Gastroesophageal sphincter (tissue), 4 donors: ENCODE measurements at regions not wholly inside any gene's neighbourhood (a gene's known extent, or its start where the extent isn't known, plus 50 kb on each side); places are given as distances from the start of the nearest gene placed in this dataset.

ENCODE experiments used
- ATAC-seq: fragments of 150-250 bp; one replicate; pipeline ENCODE4 v1.9.1; 2016; ENCODE audit warnings: mild to moderate bottlenecking, moderate library complexity
- H3K27ac ChIP-seq, 4 donors: fragments of 200-600 bp; sonication (generic) in 3 of 4; 1 replicate in 3 of 4; 2 replicates in 1 of 4; pipeline ENCODE4 v1.5.1; 2016 to 2019
- H3K27me3 ChIP-seq: fragments of 200-600 bp; sonication (generic); one replicate; pipeline ENCODE4 v1.5.1; 2019
- H3K36me3 ChIP-seq, 2 donors: fragments of 200-600 bp; sonication (generic); one replicate each; pipeline ENCODE4 v1.5.1; 2019; ENCODE audit warnings: control low read depth in 1 of 2
- H3K4me1 ChIP-seq, 3 donors: fragments of 200-600 bp; sonication (generic); 1 replicate in 2 of 3; 2 replicates in 1 of 3; pipeline ENCODE4 v1.5.1; 2016 to 2019; ENCODE audit warnings: control low read depth in 2 of 3
- H3K4me3 ChIP-seq, 2 donors: fragments of 200-600 bp; sonication (generic); one replicate each; pipeline ENCODE4 v1.5.1; 2019; ENCODE audit warnings: mild to moderate bottlenecking in 1 of 2, moderate library complexity in 1 of 2
- H3K9me3 ChIP-seq, 3 donors: fragments of 200-600 bp; sonication (generic); one replicate each; pipeline ENCODE4 v1.5.1; 2017 to 2019; ENCODE audit warnings: control low read depth in 2 of 3
- EP300 ChIP-seq: sonication (generic); formaldehyde crosslinking; IDR thresholded peaks from one replicate; pipeline ENCODE4 v1.6.1; 2017; ENCODE audit warnings: antibody characterized with exemption, mild to moderate bottlenecking
- POLR2A ChIP-seq, 2 donors: fragments of 450-650 bp; IDR thresholded peaks; one replicate each; pipeline ENCODE4 v1.6.1; 2017; ENCODE audit warnings: antibody characterized with exemption in 2 of 2, mild to moderate bottlenecking in 2 of 2, moderate library complexity in 1 of 2
- POLR2AphosphoS5 ChIP-seq: sonication (generic); formaldehyde crosslinking; IDR thresholded peaks from one replicate; pipeline ENCODE4 v1.6.1; 2017; ENCODE audit warnings: antibody characterized with exemption
- WGBS, 2 donors: methylation state at CpG; one replicate each; pipeline ENCODE4 v1.1.5; 2018; ENCODE audit warnings: low coverage in 1 of 2; 5-methylcytosine and 5-hydroxymethylcytosine counted together
- TF ChIP-seq, protein P1 (sequence below), 4 experiments: fragments of 200-600 bp in 2 of 4; fragments of 450-650 bp in 2 of 4; sonication (generic) in 1 of 4; IDR thresholded peaks; one replicate each; pipeline ENCODE4 v1.5.1; 2017 to 2019; ENCODE audit warnings: antibody characterized with exemption in 4 of 4, mild to moderate bottlenecking in 2 of 4, moderate library complexity in 2 of 4

DNA sequence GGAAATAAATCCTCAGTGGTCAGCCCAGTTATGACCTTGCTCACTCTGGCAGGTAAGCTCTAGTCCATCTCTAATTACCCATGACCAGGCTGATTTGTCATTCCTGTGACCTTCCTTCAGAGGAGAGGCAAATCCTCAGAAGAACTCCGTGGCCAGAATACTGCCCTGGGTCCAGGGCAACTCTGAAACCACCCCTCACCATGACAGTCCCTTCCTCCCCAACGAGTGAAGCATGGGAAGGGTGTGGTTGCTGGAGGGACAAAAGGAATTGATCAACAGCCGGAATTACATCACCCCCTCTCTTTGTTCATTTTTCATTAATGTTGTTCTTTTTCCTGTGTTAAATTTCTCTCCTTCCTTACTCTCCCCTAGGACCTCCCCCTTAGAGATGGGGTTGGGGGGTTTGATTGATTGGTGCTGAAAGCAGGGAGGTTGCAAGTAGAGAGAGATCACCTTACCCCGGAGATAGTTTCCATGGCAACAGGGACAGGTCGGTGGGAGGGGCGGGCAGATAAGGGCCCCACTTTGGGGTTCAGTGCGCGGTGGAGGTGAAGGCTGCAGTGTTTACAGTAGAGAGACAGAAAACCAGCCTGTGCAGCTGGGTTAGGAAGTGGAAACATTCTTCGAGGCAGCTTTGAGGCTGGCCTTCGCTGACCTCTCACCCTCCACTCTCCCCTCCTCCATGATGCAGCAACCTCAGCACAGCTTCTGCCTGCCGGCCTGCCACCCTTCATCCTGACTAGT, 647.4 kb downstream of the BCOR start:
- no peak for ATAC-seq
- 43 to 83% methylated on average over 1 to 10 of the region's 11 CpGs for WGBS, 2 donors
- no peaks in the 10 kb centered on the region for H3K27me3 ChIP-seq
- no peak overlapping the region for H3K27ac ChIP-seq
- no peaks in the 10 kb centered on the region for H3K36me3 ChIP-seq
- H3K4me3 ChIP-seq, result no peak overlapping the region
- no peaks in the 10 kb centered on the region for H3K9me3 ChIP-seq
- no peaks in the 10 kb centered on the region for H3K4me1 ChIP-seq
- no peak for TF ChIP-seq POLR2A (IDR thresholded peaks at IDR 0.05)
- TF ChIP-seq, protein P1, sequence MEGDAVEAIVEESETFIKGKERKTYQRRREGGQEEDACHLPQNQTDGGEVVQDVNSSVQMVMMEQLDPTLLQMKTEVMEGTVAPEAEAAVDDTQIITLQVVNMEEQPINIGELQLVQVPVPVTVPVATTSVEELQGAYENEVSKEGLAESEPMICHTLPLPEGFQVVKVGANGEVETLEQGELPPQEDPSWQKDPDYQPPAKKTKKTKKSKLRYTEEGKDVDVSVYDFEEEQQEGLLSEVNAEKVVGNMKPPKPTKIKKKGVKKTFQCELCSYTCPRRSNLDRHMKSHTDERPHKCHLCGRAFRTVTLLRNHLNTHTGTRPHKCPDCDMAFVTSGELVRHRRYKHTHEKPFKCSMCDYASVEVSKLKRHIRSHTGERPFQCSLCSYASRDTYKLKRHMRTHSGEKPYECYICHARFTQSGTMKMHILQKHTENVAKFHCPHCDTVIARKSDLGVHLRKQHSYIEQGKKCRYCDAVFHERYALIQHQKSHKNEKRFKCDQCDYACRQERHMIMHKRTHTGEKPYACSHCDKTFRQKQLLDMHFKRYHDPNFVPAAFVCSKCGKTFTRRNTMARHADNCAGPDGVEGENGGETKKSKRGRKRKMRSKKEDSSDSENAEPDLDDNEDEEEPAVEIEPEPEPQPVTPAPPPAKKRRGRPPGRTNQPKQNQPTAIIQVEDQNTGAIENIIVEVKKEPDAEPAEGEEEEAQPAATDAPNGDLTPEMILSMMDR (IDR thresholded peaks at IDR 0.05), result no peak
- TF ChIP-seq EP300, result no peak
- no peak for TF ChIP-seq POLR2AphosphoS5

DNA sequence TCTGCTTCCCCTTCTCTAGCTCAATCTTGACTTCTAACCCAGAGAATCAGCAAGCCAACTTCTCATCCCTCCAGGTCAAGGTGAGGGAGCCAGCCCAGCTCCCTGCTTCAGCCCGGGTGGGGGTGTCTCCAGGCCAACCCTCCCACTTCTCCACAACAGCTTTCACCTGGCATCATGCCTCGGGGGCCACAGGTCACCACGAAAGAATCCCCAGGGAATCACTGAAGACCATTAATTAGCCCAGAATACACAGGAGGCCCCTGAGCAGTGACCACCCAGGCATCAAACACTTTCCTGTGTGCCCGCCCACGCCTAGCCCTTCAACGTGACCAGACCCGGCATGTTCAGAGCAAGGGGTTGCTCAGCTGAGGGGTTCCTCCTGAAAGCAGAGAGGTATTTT, 646.7 kb downstream of the BCOR start:
- no peaks in the 10 kb centered on the region for H3K9me3 ChIP-seq
- H3K27me3 ChIP-seq, result no peaks in the 10 kb centered on the region
- TF ChIP-seq POLR2AphosphoS5 (no peak), EP300 (no peak), POLR2A (IDR thresholded peaks at IDR 0.05) (no peak)
- TF ChIP-seq, protein P1 (IDR thresholded peaks at IDR 0.05), result no peak
- no peak overlapping the region for H3K4me3 ChIP-seq
- H3K36me3 ChIP-seq, result no peaks in the 10 kb centered on the region
- no peak overlapping the region for H3K27ac ChIP-seq
- no peak for ATAC-seq
- 93% methylated on average over 3 of the region's 7 CpGs; no CpG with 5 or more reads in 1 of the 2 donors for WGBS, 2 donors
- no peaks in the 10 kb centered on the region for H3K4me1 ChIP-seq

DNA sequence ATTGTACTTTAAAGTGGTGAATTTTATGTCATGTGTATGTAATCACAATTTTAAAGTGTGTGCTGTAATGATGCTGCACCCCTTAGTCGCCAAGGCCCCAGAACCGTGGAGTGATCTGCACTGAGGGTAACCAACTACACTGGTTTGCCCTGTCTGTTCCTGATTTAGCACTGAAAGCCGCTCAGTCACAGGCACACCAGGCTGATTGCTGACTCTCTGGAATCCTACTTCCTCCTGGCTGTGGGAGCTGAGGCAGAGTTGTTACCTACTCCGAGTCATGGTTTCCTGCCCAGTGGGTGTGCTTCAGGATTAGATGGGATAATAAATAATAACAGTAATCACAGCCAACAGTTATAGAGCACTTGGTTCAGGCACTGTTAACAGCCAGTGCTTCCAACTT, 645.4 kb downstream of the BCOR start:
- H3K27me3 ChIP-seq, result no peaks in the 10 kb centered on the region

DNA sequence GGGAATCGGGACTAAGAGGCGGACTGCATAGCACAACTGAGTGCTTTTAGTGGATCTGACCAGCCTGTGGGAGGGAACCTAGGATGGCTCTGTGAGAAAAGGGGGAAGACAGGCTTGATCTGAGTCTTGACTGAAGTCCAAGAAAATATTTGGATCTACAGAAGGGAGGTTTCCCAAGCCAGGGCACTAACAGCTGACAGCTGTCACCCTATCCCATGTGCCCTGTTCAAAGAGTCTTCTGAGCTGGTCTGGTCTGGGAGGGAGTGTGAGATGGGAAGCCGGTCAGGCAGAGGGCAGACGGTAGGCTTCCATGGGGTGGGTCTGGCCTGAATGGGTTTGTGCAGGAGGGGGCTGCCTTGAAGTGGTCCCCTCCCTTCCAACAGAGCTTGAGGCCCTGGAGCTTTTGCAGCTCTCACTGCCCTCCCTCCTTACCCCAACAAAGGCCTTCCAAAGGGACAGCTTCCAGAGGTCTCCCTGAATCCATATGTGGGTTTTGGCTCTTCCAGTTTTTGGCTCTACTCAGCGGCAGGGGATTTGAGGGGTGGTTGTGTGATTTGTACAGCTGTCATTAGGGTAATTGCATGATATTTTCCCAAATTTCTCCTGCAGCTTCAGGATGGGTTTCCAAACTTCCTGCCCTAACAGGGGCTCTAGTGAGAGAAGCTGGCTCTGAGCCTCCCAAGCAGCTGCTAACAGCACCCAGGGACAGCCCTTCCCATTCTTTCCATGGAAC, 643.7 kb downstream of the BCOR start:
- Histone ChIP-seq H3K4me1 (no peaks in the 10 kb centered on the region), H3K36me3 (no peaks in the 10 kb centered on the region), H3K4me3 (no peak overlapping the region), H3K27me3 (no peaks in the 10 kb centered on the region), H3K9me3 (no peaks in the 10 kb centered on the region), H3K27ac (no peak overlapping the region)
- 90% methylated on average over 2 of the region's 5 CpGs; no CpG with 5 or more reads in 1 of the 2 donors for WGBS, 2 donors
- TF ChIP-seq POLR2AphosphoS5, result no peak
- no peak for TF ChIP-seq POLR2A (IDR thresholded peaks at IDR 0.05)
- no peak for TF ChIP-seq EP300
- TF ChIP-seq, protein P1 (IDR thresholded peaks at IDR 0.05), result no peak
- no peak for ATAC-seq

More for the DNA sequence above, 645.4 kb downstream of the BCOR start:
- TF ChIP-seq POLR2AphosphoS5 (no peak), POLR2A (IDR thresholded peaks at IDR 0.05) (no peak), EP300 (no peak)
- TF ChIP-seq, protein P1 (IDR thresholded peaks at IDR 0.05), result no peak
- H3K9me3 ChIP-seq, result no peaks in the 10 kb centered on the region
- ATAC-seq, result no peak
- no peak overlapping the region for H3K4me3 ChIP-seq
- H3K27ac ChIP-seq, result no peak overlapping the region
- WGBS, 2 donors, result 70 to 100% methylated on average over 1 to 4 of the region's 4 CpGs
- H3K4me1 ChIP-seq, result no peaks in the 10 kb centered on the region
- H3K36me3 ChIP-seq, result no peaks in the 10 kb centered on the region
